A549 (cell line): ENCODE measurements at regions not wholly inside any gene's neighbourhood (a gene's known extent, or its start where the extent isn't known, plus 50 kb on each side); places are given as distances from the start of the nearest gene placed in this dataset.

Source experiments
- ATAC-seq, 2 experiments: fragments of 200-7000 bp in 1 of 2; fragments of >200 bp in 1 of 2; cut with Nextera tagmentation in 1 of 2; cut with Tn5 transposase in 1 of 2; 3 replicates each; pipeline versions ENCODE4 v1.8.0 to v1.9.1; 2018 to 2020; ENCODE audit warnings: mild to moderate bottlenecking in 1 of 2, moderate library complexity in 1 of 2
- CTCF ChIA-PET: fragments of 300-600 bp; sonication (Branson Sonifier 250); formaldehyde crosslinking; extraction: SDS; loops from one replicate; lab custom pipeline; 2021; ENCODE audit warnings: antibody characterized with exemption, inconsistent platforms; lab: Yijun Ruan, JAX
- POLR2A ChIA-PET: fragments of 350-600 bp; formaldehyde crosslinking; extraction: SDS; loops from one replicate; lab custom pipeline; 2021; ENCODE audit warnings: antibody characterized with exemption, inconsistent platforms; lab: Yijun Ruan, JAX
- DNase-seq, 2 experiments: peaks; one replicate each; pipeline versions ENCODE4 v3.0.0 to v3.0.0-alpha.2; 2011 to 2016; ENCODE audit warnings: low read depth in 1 of 2, low spot score in 1 of 2
- FAIRE-seq: peaks from 2 replicates; lab custom pipeline; 2011; peaks lifted over from hg19 to GRCh38; lab: Jason Lieb, UNC
- H3K27ac ChIP-seq, 2 experiments: fragments of >200 bp; sonication (Bioruptor Twin); formaldehyde crosslinking; 3 replicates each; pipeline ENCODE4 v1.5.1; 2016 to 2017
- H3K4me1 ChIP-seq: fragments of >200 bp; sonication (Bioruptor Twin); formaldehyde crosslinking; 3 replicates; pipeline ENCODE4 v1.6.1; 2016
- H3K4me2 ChIP-seq: fragments of >200 bp; sonication (Bioruptor Twin); formaldehyde crosslinking; 3 replicates; pipeline ENCODE4 v1.6.1; 2016
- H3K4me3 ChIP-seq: fragments of >200 bp; sonication (Bioruptor Twin); formaldehyde crosslinking; 3 replicates; pipeline ENCODE4 v1.5.1; 2016
- H3K9me3 ChIP-seq: fragments of >200 bp; sonication (Bioruptor Twin); formaldehyde crosslinking; 3 replicates; pipeline ENCODE4 v1.6.1; 2016
- CBX2 ChIP-seq: fragments of 200-600 bp; sonication (generic); IDR thresholded peaks from 2 replicates; pipeline ENCODE4 v1.6.1; 2016; ENCODE audit warnings: low read depth, mild to moderate bottlenecking, borderline replicate concordance
- CHD2 ChIP-seq: fragments of 150-350 bp; IDR thresholded peaks from 2 replicates; pipeline ENCODE4 v1.6.1; 2014; ENCODE audit warnings: low read length; ENCODE audit not compliant: partially characterized antibody
- EP300 ChIP-seq, 2 experiments: fragments of >200 bp; sonication (Bioruptor Twin); formaldehyde crosslinking; IDR thresholded peaks; 2 replicates in 1 of 2; 3 replicates in 1 of 2; pipeline ENCODE4 v1.6.1; 2016 to 2017
- ESRRA ChIP-seq: fragments of 150-350 bp; IDR thresholded peaks from 2 replicates; pipeline ENCODE4 v1.6.1; 2014; ENCODE audit warnings: mild to moderate bottlenecking, low read length, borderline replicate concordance
- GATA3 ChIP-seq: IDR thresholded peaks from 2 replicates; pipeline ENCODE4 v1.6.1; 2012; ENCODE audit warnings: borderline replicate concordance
- HDAC2 ChIP-seq: fragments of 200-600 bp; sonication (generic); IDR thresholded peaks from 2 replicates; pipeline ENCODE4 v1.6.1; 2016
- HEYL ChIP-seq: fragments of 250-450 bp; sonication (Bioruptor Pico); IDR thresholded peaks from 2 replicates; pipeline ENCODE4 v1.8.0; 2021; ENCODE audit warnings: mild to moderate bottlenecking, moderate library complexity
- HOXA7 ChIP-seq: fragments of 250-450 bp; sonication (Bioruptor Pico); IDR thresholded peaks from 2 replicates; pipeline ENCODE4 v1.5.0; 2020; ENCODE audit warnings: mild to moderate bottlenecking, moderate library complexity
- HOXB5 ChIP-seq: fragments of 250-450 bp; sonication (Bioruptor Pico); IDR thresholded peaks from 2 replicates; pipeline ENCODE4 v1.5.0; 2020; ENCODE audit warnings: mild to moderate bottlenecking, moderate library complexity
- JUN ChIP-seq, 2 experiments: fragments of >200 bp; sonication (Bioruptor Twin); formaldehyde crosslinking; IDR thresholded peaks; 2 replicates in 1 of 2; 3 replicates in 1 of 2; pipeline ENCODE4 v1.6.1; 2016 to 2017
- JUNB ChIP-seq: fragments of >200 bp; sonication (Bioruptor Twin); formaldehyde crosslinking; IDR thresholded peaks from 2 replicates; pipeline ENCODE4 v1.6.1; 2016
- KDM1A ChIP-seq: fragments of 200-600 bp; sonication (generic); IDR thresholded peaks from 2 replicates; pipeline ENCODE4 v1.6.1; 2016; ENCODE audit warnings: low read depth, mild to moderate bottlenecking
- MAFK ChIP-seq: fragments of 450-650 bp; IDR thresholded peaks from 2 replicates; pipeline ENCODE4 v1.6.1; 2014; ENCODE audit not compliant: partially characterized antibody
- NFE2L2 ChIP-seq: fragments of 150-350 bp; conservative IDR thresholded peaks from 2 replicates; pipeline ENCODE4 v1.6.1; 2014; ENCODE audit warnings: low read length
- PHF8 ChIP-seq: fragments of 200-600 bp; sonication (generic); IDR thresholded peaks from 2 replicates; pipeline ENCODE4 v1.6.1; 2016; ENCODE audit warnings: low read depth, mild to moderate bottlenecking, antibody characterized with exemption, moderate library complexity, borderline replicate concordance
- POLR2A ChIP-seq: IDR thresholded peaks from 2 replicates; pipeline ENCODE4 v1.6.1; 2012; ENCODE audit warnings: mild to moderate bottlenecking, low read length
- RCOR1 ChIP-seq: fragments of 150-350 bp; IDR thresholded peaks from 2 replicates; pipeline ENCODE4 v1.6.1; 2014; ENCODE audit warnings: antibody characterized with exemption, low read length, low read depth
- SREBF2 ChIP-seq: fragments of 450-650 bp; IDR thresholded peaks from 2 replicates; pipeline ENCODE4 v1.6.1; 2014; ENCODE audit warnings: mild to moderate bottlenecking, moderate library complexity
- TFCP2L1 ChIP-seq: fragments of 250-450 bp; sonication (Bioruptor Pico); IDR thresholded peaks from 2 replicates; pipeline ENCODE4 v1.5.0; 2021; ENCODE audit warnings: mild to moderate bottlenecking
- ZC3H11A ChIP-seq: fragments of 450-650 bp; IDR thresholded peaks from 2 replicates; pipeline ENCODE4 v1.6.1; 2014; ENCODE audit warnings: antibody characterized with exemption, mild to moderate bottlenecking
- ZFP36 ChIP-seq: fragments of 450-650 bp; IDR thresholded peaks from 2 replicates; pipeline ENCODE4 v1.6.1; 2014; ENCODE audit warnings: borderline replicate concordance; ENCODE audit not compliant: partially characterized antibody
- ZNF302 ChIP-seq: fragments of 250-450 bp; sonication (Bioruptor Pico); IDR thresholded peaks from 2 replicates; pipeline ENCODE4 v1.9.0; 2021; ENCODE audit warnings: inconsistent platforms, mild to moderate bottlenecking, moderate library complexity
- ZSCAN20 ChIP-seq: fragments of 250-450 bp; sonication (Bioruptor Pico); IDR thresholded peaks from 2 replicates; pipeline ENCODE4 v1.8.0; 2022; ENCODE audit warnings: mild to moderate bottlenecking, moderate library complexity
- WGBS: methylation state at CpG from one replicate; pipeline ENCODE4 v1.1.6; 2017; ENCODE audit errors: missing lambda C conversion rate; 5-methylcytosine and 5-hydroxymethylcytosine counted together
- TF ChIP-seq, protein P1 (sequence below): fragments of 450-650 bp; IDR thresholded peaks from 2 replicates; pipeline ENCODE4 v1.6.1; 2014; ENCODE audit warnings: antibody characterized with exemption
- TF ChIP-seq, protein P2 (sequence below): fragments of 150-350 bp; IDR thresholded peaks from 2 replicates; pipeline ENCODE4 v1.6.1; 2014; ENCODE audit warnings: low read depth, mild to moderate bottlenecking, low read length
- TF ChIP-seq, protein P3 (sequence below): IDR thresholded peaks from 2 replicates; pipeline ENCODE4 v1.6.1; 2012
- TF ChIP-seq, protein P4 (sequence below): IDR thresholded peaks from 2 replicates; pipeline ENCODE4 v1.6.1; 2012
- TF ChIP-seq, protein P5 (sequence below): fragments of 250-450 bp; sonication (Bioruptor Pico); IDR thresholded peaks from 2 replicates; pipeline ENCODE4 v1.5.0; 2021; ENCODE audit warnings: mild to moderate bottlenecking, moderate library complexity, borderline replicate concordance
- TF ChIP-seq, protein P6 (sequence below): fragments of >200 bp; sonication (Bioruptor Twin); formaldehyde crosslinking; IDR thresholded peaks from 2 replicates; pipeline ENCODE4 v1.6.1; 2016

DNA sequence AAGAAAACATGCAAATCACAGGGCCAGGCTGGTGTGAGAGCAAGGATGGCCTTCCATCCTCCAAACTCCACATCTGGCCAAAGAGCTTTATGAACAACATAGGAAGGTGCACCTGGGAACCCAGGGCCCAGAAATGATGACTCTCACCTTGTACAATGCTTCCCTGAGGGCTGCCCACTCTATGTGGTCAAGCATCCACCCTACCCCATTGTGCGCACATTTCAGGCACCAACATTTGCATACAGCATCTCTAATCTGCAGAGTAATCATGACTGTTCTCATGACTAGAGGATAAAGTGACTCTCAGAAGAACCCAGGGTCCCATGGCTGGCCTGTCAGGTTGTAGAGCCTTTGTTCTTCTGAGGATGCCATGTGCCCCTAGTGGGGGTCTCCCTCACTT lies 57.2 kb upstream of the NTF3 start:
- ChIA-PET POLR2A (no interaction called here), CTCF (no interaction called here)
- FAIRE-seq (no peak), DNase-seq (no peak), ATAC-seq (no peak)
- Histone ChIP-seq H3K4me2 (no peak overlapping the region), H3K4me3 (no peak overlapping the region), H3K27ac (no peak overlapping the region), H3K9me3 (no peaks in the 10 kb centered on the region), H3K4me1 (no peaks in the 10 kb centered on the region)
- 0% methylated on average over 1 of the region's 1 CpG for WGBS
- TF ChIP-seq NFE2L2 = no peak
- TF ChIP-seq, protein P1, sequence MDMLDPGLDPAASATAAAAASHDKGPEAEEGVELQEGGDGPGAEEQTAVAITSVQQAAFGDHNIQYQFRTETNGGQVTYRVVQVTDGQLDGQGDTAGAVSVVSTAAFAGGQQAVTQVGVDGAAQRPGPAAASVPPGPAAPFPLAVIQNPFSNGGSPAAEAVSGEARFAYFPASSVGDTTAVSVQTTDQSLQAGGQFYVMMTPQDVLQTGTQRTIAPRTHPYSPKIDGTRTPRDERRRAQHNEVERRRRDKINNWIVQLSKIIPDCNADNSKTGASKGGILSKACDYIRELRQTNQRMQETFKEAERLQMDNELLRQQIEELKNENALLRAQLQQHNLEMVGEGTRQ = no peak
- TF ChIP-seq HDAC2 = no peak
- TF ChIP-seq HOXB5 (CRISPR knock-in tag) = no peak
- TF ChIP-seq TFCP2L1 (CRISPR knock-in tag) = no peak
- TF ChIP-seq PHF8 = no peak
- TF ChIP-seq POLR2A = no peak
- no peak for TF ChIP-seq KDM1A
- TF ChIP-seq JUNB = no peak
- TF ChIP-seq ZFP36 = no peak
- no peak for TF ChIP-seq EP300 (IDR thresholded peaks at IDR 0.05)
- no peak for TF ChIP-seq CHD2
- TF ChIP-seq, protein P2, sequence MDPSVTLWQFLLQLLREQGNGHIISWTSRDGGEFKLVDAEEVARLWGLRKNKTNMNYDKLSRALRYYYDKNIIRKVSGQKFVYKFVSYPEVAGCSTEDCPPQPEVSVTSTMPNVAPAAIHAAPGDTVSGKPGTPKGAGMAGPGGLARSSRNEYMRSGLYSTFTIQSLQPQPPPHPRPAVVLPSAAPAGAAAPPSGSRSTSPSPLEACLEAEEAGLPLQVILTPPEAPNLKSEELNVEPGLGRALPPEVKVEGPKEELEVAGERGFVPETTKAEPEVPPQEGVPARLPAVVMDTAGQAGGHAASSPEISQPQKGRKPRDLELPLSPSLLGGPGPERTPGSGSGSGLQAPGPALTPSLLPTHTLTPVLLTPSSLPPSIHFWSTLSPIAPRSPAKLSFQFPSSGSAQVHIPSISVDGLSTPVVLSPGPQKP = no peak
- TF ChIP-seq ZNF302 (CRISPR knock-in tag) = no peak
- no peak for TF ChIP-seq ESRRA
- no peak for TF ChIP-seq HOXA7 (CRISPR knock-in tag)
- TF ChIP-seq, protein P3, sequence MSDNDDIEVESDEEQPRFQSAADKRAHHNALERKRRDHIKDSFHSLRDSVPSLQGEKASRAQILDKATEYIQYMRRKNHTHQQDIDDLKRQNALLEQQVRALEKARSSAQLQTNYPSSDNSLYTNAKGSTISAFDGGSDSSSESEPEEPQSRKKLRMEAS = no peak

DNA sequence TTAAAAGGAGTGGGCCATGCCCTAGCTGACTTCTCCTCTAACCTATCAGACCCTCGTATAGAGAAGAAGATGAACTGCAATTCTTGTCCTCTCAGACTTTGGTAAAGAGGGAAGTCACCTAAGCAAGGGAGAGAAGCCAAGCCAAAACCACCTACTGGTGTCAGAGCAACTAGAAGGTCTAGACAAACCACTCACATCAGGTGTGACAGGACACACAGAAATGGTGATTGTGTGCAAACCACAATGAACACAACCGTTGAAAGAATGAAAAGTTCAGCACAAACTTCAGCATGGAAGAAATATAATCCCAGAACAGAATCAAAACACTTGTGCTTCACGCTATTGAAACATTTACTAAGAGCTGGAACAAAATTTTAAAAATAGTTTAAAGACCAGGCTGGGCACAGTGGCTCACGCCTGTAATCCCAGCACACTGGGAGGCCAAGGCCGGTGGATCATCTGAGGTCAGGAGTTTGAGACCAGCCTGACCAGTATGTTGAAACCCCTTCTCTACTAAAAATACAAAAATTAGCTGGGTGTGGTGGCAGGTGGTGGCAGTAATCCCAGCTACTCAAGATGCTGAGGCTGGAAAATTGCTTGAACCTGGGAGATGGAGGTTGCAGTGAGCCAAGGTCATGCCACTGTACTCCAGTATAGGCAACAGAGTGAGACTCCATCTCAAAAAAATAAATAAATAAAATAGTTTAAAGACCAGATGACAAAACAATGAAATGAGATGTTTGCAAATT lies 56.2 kb upstream of the NTF3 start:
- no peak overlapping the region for H3K27ac ChIP-seq
- no peak overlapping the region for H3K4me3 ChIP-seq
- ChIA-PET CTCF (no interaction called here), POLR2A (no interaction called here)
- no peak overlapping the region for H3K4me2 ChIP-seq
- no peak for FAIRE-seq
- H3K9me3 ChIP-seq = no peaks in the 10 kb centered on the region
- DNase-seq = no peak
- 1% methylated on average over 5 of the region's 5 CpGs for WGBS
- no peak for ATAC-seq
- no peaks in the 10 kb centered on the region for H3K4me1 ChIP-seq
- TF ChIP-seq ZNF302 (CRISPR knock-in tag) (no peak), CBX2 (no peak)
- TF ChIP-seq, protein P4, sequence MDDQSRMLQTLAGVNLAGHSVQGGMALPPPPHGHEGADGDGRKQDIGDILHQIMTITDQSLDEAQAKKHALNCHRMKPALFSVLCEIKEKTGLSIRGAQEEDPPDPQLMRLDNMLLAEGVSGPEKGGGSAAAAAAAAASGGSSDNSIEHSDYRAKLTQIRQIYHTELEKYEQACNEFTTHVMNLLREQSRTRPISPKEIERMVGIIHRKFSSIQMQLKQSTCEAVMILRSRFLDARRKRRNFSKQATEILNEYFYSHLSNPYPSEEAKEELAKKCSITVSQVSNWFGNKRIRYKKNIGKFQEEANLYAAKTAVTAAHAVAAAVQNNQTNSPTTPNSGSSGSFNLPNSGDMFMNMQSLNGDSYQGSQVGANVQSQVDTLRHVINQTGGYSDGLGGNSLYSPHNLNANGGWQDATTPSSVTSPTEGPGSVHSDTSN = no peak
- TF ChIP-seq, all 56 proteins: peak for 0

DNA sequence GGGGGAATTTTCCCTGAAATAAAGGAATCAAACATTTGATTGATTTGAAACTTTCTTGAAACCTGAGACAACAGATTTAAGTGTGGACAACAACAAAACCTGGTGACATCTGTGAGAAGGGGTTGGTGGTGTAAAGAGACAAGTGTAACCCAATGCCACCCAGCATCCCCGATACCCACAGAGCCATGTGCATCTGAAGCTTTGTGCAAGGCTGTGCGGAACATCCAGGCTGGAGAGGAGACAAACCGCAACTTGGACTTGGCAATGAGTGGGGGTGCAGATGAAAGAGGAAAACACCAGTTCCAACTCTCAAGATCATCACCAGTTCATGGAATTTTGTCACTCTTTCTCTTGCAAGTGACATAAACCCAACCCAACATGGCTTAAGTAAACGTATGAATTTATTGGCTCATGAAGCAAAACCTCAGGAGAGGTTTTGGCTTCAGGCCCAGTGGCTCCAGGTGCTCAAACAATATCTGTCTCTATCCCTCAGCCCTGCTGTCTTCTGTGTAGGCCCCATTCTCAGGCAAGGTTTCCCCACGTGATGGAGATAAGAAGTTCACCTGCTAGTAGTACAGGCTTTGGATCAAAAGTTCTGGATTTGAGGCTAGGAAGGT lies 55.2 kb upstream of the NTF3 start:
- no peak for ATAC-seq
- TF ChIP-seq, protein P5, sequence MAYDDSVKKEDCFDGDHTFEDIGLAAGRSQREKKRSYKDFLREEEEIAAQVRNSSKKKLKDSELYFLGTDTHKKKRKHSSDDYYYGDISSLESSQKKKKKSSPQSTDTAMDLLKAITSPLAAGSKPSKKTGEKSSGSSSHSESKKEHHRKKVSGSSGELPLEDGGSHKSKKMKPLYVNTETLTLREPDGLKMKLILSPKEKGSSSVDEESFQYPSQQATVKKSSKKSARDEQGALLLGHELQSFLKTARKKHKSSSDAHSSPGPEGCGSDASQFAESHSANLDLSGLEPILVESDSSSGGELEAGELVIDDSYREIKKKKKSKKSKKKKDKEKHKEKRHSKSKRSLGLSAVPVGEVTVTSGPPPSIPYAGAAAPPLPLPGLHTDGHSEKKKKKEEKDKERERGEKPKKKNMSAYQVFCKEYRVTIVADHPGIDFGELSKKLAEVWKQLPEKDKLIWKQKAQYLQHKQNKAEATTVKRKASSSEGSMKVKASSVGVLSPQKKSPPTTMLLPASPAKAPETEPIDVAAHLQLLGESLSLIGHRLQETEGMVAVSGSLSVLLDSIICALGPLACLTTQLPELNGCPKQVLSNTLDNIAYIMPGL (CRISPR knock-in tag) = no peak
- TF ChIP-seq HDAC2 (no peak), POLR2A (no peak), RCOR1 (no peak), HEYL (no peak), JUNB (no peak), ZC3H11A (no peak), MAFK (no peak), EP300 (IDR thresholded peaks at IDR 0.05) (no peak), SREBF2 (no peak), ZSCAN20 (no peak), GATA3 (no peak), CHD2 (no peak), JUN (IDR thresholded peaks at IDR 0.05) (no peak)
- TF ChIP-seq, protein P6, sequence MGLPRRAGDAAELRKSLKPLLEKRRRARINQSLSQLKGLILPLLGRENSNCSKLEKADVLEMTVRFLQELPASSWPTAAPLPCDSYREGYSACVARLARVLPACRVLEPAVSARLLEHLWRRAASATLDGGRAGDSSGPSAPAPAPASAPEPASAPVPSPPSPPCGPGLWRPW = no peak

More for the DNA sequence above, 55.2 kb upstream of the NTF3 start:
- 7% methylated on average over 5 of the region's 5 CpGs for WGBS
- Histone ChIP-seq H3K4me1 (no peaks in the 10 kb centered on the region), H3K4me2 (no peak overlapping the region), H3K9me3 (no peaks in the 10 kb centered on the region), H3K4me3 (no peak overlapping the region), H3K27ac (no peak overlapping the region)
- no peak for FAIRE-seq
- no peak for DNase-seq
- CTCF ChIA-PET = interaction anchor here (0.6 kb wide), 1 partner anchor 292 kb away, joined by 3 read pairs; no protein-coding TSS in a partner anchor
- POLR2A ChIA-PET = no interaction called here
